ENCODE measurements at regions not wholly inside any gene's neighbourhood (a gene's known extent, or its start where the extent isn't known, plus 50 kb on each side); places are given as distances from the start of the nearest gene placed in this dataset.
A peak's percentile ranks its signal among the peaks of the same experiment; 100 is the strongest.

- no peak overlapping the region for H3K4me3 ChIP-seq (ENCODE audit: low read length)
- no peaks in the 10 kb centered on the region for H3K4me1 ChIP-seq (ENCODE audit: low read length)
- H3K9ac ChIP-seq (ENCODE audit: low read length), result no peak overlapping the region
- no peak overlapping the region for H3K27ac ChIP-seq (ENCODE audit: low read length)
- no peaks in the 10 kb centered on the region for H3K36me3 ChIP-seq (ENCODE audit: insufficient read depth, low read length)
- H3K9me3 ChIP-seq (ENCODE audit: low read length), result no peaks in the 10 kb centered on the region
- no peaks in the 10 kb centered on the region for H4K20me1 ChIP-seq (ENCODE audit: insufficient read depth, low read depth, low read length)
- H3K4me2 ChIP-seq (ENCODE audit: low read depth, low read length, poor library complexity, severe bottlenecking), result no peak overlapping the region
- DNase-seq, result no peak
- H3K79me2 ChIP-seq (ENCODE audit: low read length), result no peaks in the 10 kb centered on the region
- H3K27me3 ChIP-seq (ENCODE audit: low read length), result no peaks in the 10 kb centered on the region
- H3K9me2 ChIP-seq (replicated peaks; ENCODE audit: insufficient read depth, low read length), result no peaks in the 10 kb centered on the region
- H2AFZ ChIP-seq (ENCODE audit: low read length), result no peak overlapping the region
Measured at GRCh38 chr3:159910991-159911663, 77.5 kb upstream of the IL12A start.

GRCh38 chr3:159911664-159912037, 77.0 kb upstream of the IL12A start:
- Histone ChIP-seq H2AFZ (ENCODE audit: low read length) (no peak overlapping the region), H3K4me3 (ENCODE audit: low read length) (no peak overlapping the region), H3K79me2 (ENCODE audit: low read length) (no peaks in the 10 kb centered on the region), H3K4me2 (ENCODE audit: low read depth, low read length, poor library complexity, severe bottlenecking) (no peak overlapping the region), H3K4me1 (ENCODE audit: low read length) (no peaks in the 10 kb centered on the region), H3K9ac (ENCODE audit: low read length) (no peak overlapping the region), H3K27me3 (ENCODE audit: low read length) (no peaks in the 10 kb centered on the region), H3K27ac (ENCODE audit: low read length) (no peak overlapping the region), H3K9me2 (replicated peaks; ENCODE audit: insufficient read depth, low read length) (no peaks in the 10 kb centered on the region), H4K20me1 (ENCODE audit: insufficient read depth, low read depth, low read length) (no peaks in the 10 kb centered on the region), H3K36me3 (ENCODE audit: insufficient read depth, low read length) (no peaks in the 10 kb centered on the region), H3K9me3 (ENCODE audit: low read length) (no peaks in the 10 kb centered on the region)
- DNase-seq, result no peak

- Histone ChIP-seq H3K79me2 (ENCODE audit: low read length) (no peaks in the 10 kb centered on the region), H3K4me2 (ENCODE audit: low read depth, low read length, poor library complexity, severe bottlenecking) (no peak overlapping the region), H3K9me2 (replicated peaks; ENCODE audit: insufficient read depth, low read length) (no peaks in the 10 kb centered on the region), H3K36me3 (ENCODE audit: insufficient read depth, low read length) (no peaks in the 10 kb centered on the region), H2AFZ (ENCODE audit: low read length) (no peak overlapping the region), H3K27ac (ENCODE audit: low read length) (no peak overlapping the region), H3K4me3 (ENCODE audit: low read length) (no peak overlapping the region), H3K4me1 (ENCODE audit: low read length) (no peaks in the 10 kb centered on the region), H3K27me3 (ENCODE audit: low read length) (no peaks in the 10 kb centered on the region), H4K20me1 (ENCODE audit: insufficient read depth, low read depth, low read length) (no peaks in the 10 kb centered on the region), H3K9ac (ENCODE audit: low read length) (no peak overlapping the region), H3K9me3 (ENCODE audit: low read length) (no peaks in the 10 kb centered on the region)
- DNase-seq, result no peak
Measured at GRCh38 chr3:159913712-159914414, 74.8 kb upstream of the IL12A start.

- Histone ChIP-seq H3K9me3 (ENCODE audit: low read length) (no peaks in the 10 kb centered on the region), H3K4me1 (ENCODE audit: low read length) (peaks cover under 1% of the 10 kb centered on the region; the same call in 1 of the 2 replicates), H3K4me2 (ENCODE audit: low read depth, low read length, poor library complexity, severe bottlenecking) (no peak overlapping the region), H3K36me3 (ENCODE audit: insufficient read depth, low read length) (no peaks in the 10 kb centered on the region), H3K27ac (ENCODE audit: low read length) (no peak overlapping the region), H3K9me2 (replicated peaks; ENCODE audit: insufficient read depth, low read length) (no peaks in the 10 kb centered on the region), H3K4me3 (ENCODE audit: low read length) (no peak overlapping the region), H3K27me3 (ENCODE audit: low read length) (no peaks in the 10 kb centered on the region), H3K79me2 (ENCODE audit: low read length) (no peaks in the 10 kb centered on the region), H4K20me1 (ENCODE audit: insufficient read depth, low read depth, low read length) (no peaks in the 10 kb centered on the region), H2AFZ (ENCODE audit: low read length) (no peak overlapping the region), H3K9ac (ENCODE audit: low read length) (no peak overlapping the region)
- no peak for DNase-seq
Measured at GRCh38 chr3:159914426-159914825, 74.2 kb upstream of the IL12A start.

GRCh38 chr3:159916052-159916451, 72.6 kb upstream of the IL12A start:
- Histone ChIP-seq H3K4me1 (ENCODE audit: low read length) (peaks cover 14% of the 10 kb centered on the region), H3K9me2 (replicated peaks; ENCODE audit: insufficient read depth, low read length) (0 out of 2 replicates have a peak, but pooled peaks cover 2% of the 10 kb centered on the region), H3K27ac (ENCODE audit: low read length) (no peak overlapping the region), H3K4me2 (ENCODE audit: low read depth, low read length, poor library complexity, severe bottlenecking) (no peak overlapping the region), H2AFZ (ENCODE audit: low read length) (no peak overlapping the region), H3K9ac (ENCODE audit: low read length) (no peak overlapping the region), H3K79me2 (ENCODE audit: low read length) (no peaks in the 10 kb centered on the region), H3K4me3 (ENCODE audit: low read length) (no peak overlapping the region), H3K36me3 (ENCODE audit: insufficient read depth, low read length) (no peaks in the 10 kb centered on the region), H3K9me3 (ENCODE audit: low read length) (no peaks in the 10 kb centered on the region), H4K20me1 (ENCODE audit: insufficient read depth, low read depth, low read length) (no peaks in the 10 kb centered on the region), H3K27me3 (ENCODE audit: low read length) (no peaks in the 10 kb centered on the region)
- no peak for DNase-seq

GRCh38 chr3:159917141-159917540, 71.5 kb upstream of the IL12A start:
- Histone ChIP-seq H3K27me3 (ENCODE audit: low read length) (no peaks in the 10 kb centered on the region), H3K27ac (ENCODE audit: low read length) (no peak overlapping the region), H3K79me2 (ENCODE audit: low read length) (no peaks in the 10 kb centered on the region), H3K4me2 (ENCODE audit: low read depth, low read length, poor library complexity, severe bottlenecking) (no peak overlapping the region), H2AFZ (ENCODE audit: low read length) (no peak overlapping the region), H3K9me3 (ENCODE audit: low read length) (no peaks in the 10 kb centered on the region), H3K9me2 (replicated peaks; ENCODE audit: insufficient read depth, low read length) (0 out of 2 replicates have a peak, but pooled peaks cover 2% of the 10 kb centered on the region), H3K4me1 (ENCODE audit: low read length) (peaks cover 25% of the 10 kb centered on the region), H3K36me3 (ENCODE audit: insufficient read depth, low read length) (no peaks in the 10 kb centered on the region), H3K9ac (ENCODE audit: low read length) (no peak overlapping the region), H3K4me3 (ENCODE audit: low read length) (no peak overlapping the region), H4K20me1 (ENCODE audit: insufficient read depth, low read depth, low read length) (no peaks in the 10 kb centered on the region)
- no peak for DNase-seq

GRCh38 chr3:159919873-159920272, 68.8 kb upstream of the IL12A start:
- Histone ChIP-seq H4K20me1 (ENCODE audit: insufficient read depth, low read depth, low read length) (no peaks in the 10 kb centered on the region), H3K9ac (ENCODE audit: low read length) (no peak overlapping the region), H3K27me3 (ENCODE audit: low read length) (no peaks in the 10 kb centered on the region), H3K4me3 (ENCODE audit: low read length) (no peak overlapping the region), H3K9me3 (ENCODE audit: low read length) (no peaks in the 10 kb centered on the region), H2AFZ (ENCODE audit: low read length) (no peak overlapping the region), H3K4me2 (ENCODE audit: low read depth, low read length, poor library complexity, severe bottlenecking) (peak overlapping the region; percentile 7), H3K36me3 (ENCODE audit: insufficient read depth, low read length) (no peaks in the 10 kb centered on the region), H3K9me2 (replicated peaks; ENCODE audit: insufficient read depth, low read length) (0 out of 2 replicates have a peak, but pooled peaks cover 2% of the 10 kb centered on the region), H3K79me2 (ENCODE audit: low read length) (no peaks in the 10 kb centered on the region), H3K27ac (ENCODE audit: low read length) (no peak overlapping the region), H3K4me1 (ENCODE audit: low read length) (peaks cover 52% of the 10 kb centered on the region)
- no peak for DNase-seq

- Histone ChIP-seq H3K9me2 (replicated peaks; ENCODE audit: insufficient read depth, low read length) (0 out of 2 replicates have a peak, but pooled peaks cover 2% of the 10 kb centered on the region), H3K79me2 (ENCODE audit: low read length) (no peaks in the 10 kb centered on the region), H3K36me3 (ENCODE audit: insufficient read depth, low read length) (no peaks in the 10 kb centered on the region), H3K27me3 (ENCODE audit: low read length) (no peaks in the 10 kb centered on the region), H3K4me1 (ENCODE audit: low read length) (peaks cover 57% of the 10 kb centered on the region), H3K27ac (ENCODE audit: low read length) (peak overlapping the region; percentile 85), H3K4me3 (ENCODE audit: low read length) (peak overlapping the region; percentile 31; the same call in 1 of the 2 replicates), H3K9ac (ENCODE audit: low read length) (peak overlapping the region; percentile 45), H3K4me2 (ENCODE audit: low read depth, low read length, poor library complexity, severe bottlenecking) (peak overlapping the region; percentile 57), H3K9me3 (ENCODE audit: low read length) (no peaks in the 10 kb centered on the region), H4K20me1 (ENCODE audit: insufficient read depth, low read depth, low read length) (no peaks in the 10 kb centered on the region), H2AFZ (ENCODE audit: low read length) (peak overlapping the region; percentile 86)
- DNase-seq, result peak; percentile 79
Measured at GRCh38 chr3:159922193-159922840, 66.3 kb upstream of the IL12A start.
